Liver (tissue), 7 donors: ENCODE measurements at regions not wholly inside any gene's neighbourhood (a gene's known extent, or its start where the extent isn't known, plus 50 kb on each side); places are given as distances from the start of the nearest gene placed in this dataset.
A peak's percentile ranks its signal among the peaks of the same experiment; 100 is the strongest.

ENCODE experiments used
- DNase-seq: peaks from one replicate; pipeline ENCODE4 v3.0.0-alpha.2; 2017; ENCODE audit warnings: low spot score
- H3K27ac ChIP-seq, 2 donors: one replicate each; pipeline ENCODE4 v1.7.0; 2013; ENCODE audit warnings: inconsistent platforms in 2 of 2, low read length in 2 of 2, control low read depth in 1 of 2, low read depth in 1 of 2, mild to moderate bottlenecking in 1 of 2
- H3K27me3 ChIP-seq, 4 donors: one replicate each; pipeline versions ENCODE4 v1.6.1 to v1.7.0; 2013; ENCODE audit warnings: low read length in 3 of 4, inconsistent platforms in 1 of 4, mild to moderate bottlenecking in 1 of 4, moderate library complexity in 1 of 4; ENCODE audit not compliant: control insufficient read depth in 4 of 4, insufficient read depth in 4 of 4
- H3K36me3 ChIP-seq, 4 donors: one replicate each; pipeline versions ENCODE4 v1.6.1 to v1.7.0; 2013; ENCODE audit warnings: low read length in 3 of 4, mild to moderate bottlenecking in 3 of 4, low read depth in 1 of 4, moderate library complexity in 1 of 4; ENCODE audit not compliant: control insufficient read depth in 4 of 4, insufficient read depth in 3 of 4
- H3K4me1 ChIP-seq, 4 donors: one replicate each; pipeline versions ENCODE4 v1.6.1 to v1.7.0; 2013; ENCODE audit warnings: low read length in 3 of 4, mild to moderate bottlenecking in 3 of 4, moderate library complexity in 1 of 4; ENCODE audit not compliant: control insufficient read depth in 4 of 4, insufficient read depth in 4 of 4
- H3K4me3 ChIP-seq, 3 donors: one replicate each; pipeline versions ENCODE4 v1.6.1 to v1.7.0; 2013; ENCODE audit warnings: low read length in 3 of 3, control low read depth in 1 of 3, low read depth in 1 of 3, mild to moderate bottlenecking in 1 of 3
- H3K9ac ChIP-seq, 2 donors: one replicate each; pipeline ENCODE4 v1.7.0; 2013; ENCODE audit warnings: low read length in 2 of 2, mild to moderate bottlenecking in 2 of 2, moderate library complexity in 2 of 2, control low read depth in 1 of 2, low read depth in 1 of 2
- H3K9me3 ChIP-seq, 4 donors: one replicate each; pipeline versions ENCODE4 v1.6.1 to v1.7.0; 2013; ENCODE audit warnings: low read length in 3 of 4; ENCODE audit not compliant: control insufficient read depth in 4 of 4
- EGR1 ChIP-seq, 2 donors: IDR thresholded peaks; 2 replicates each; pipeline ENCODE4 v1.6.1; 2016 to 2018; ENCODE audit warnings: antibody characterized with exemption in 2 of 2, low read depth in 2 of 2
- FOXA1 ChIP-seq: IDR thresholded peaks from 2 replicates; pipeline ENCODE4 v1.6.1; 2016; ENCODE audit warnings: antibody characterized with exemption
- FOXA2 ChIP-seq: IDR thresholded peaks from 2 replicates; pipeline ENCODE4 v1.6.1; 2016; ENCODE audit warnings: antibody characterized with exemption
- GABPA ChIP-seq, 2 donors: IDR thresholded peaks in 1 of 2; conservative IDR thresholded peaks in 1 of 2; 2 replicates each; pipeline ENCODE4 v1.6.1; 2016; ENCODE audit warnings: antibody characterized with exemption in 2 of 2, mild to moderate bottlenecking in 1 of 2, moderate library complexity in 1 of 2
- HNF4A ChIP-seq, 2 donors: conservative IDR thresholded peaks; 2 replicates each; pipeline ENCODE4 v1.6.1; 2016; ENCODE audit warnings: antibody characterized with exemption in 2 of 2, mild to moderate bottlenecking in 2 of 2
- HNF4G ChIP-seq: IDR thresholded peaks from 2 replicates; pipeline ENCODE4 v1.6.1; 2016; ENCODE audit warnings: antibody characterized with exemption
- JUND ChIP-seq, 2 donors: IDR thresholded peaks; 2 replicates each; pipeline ENCODE4 v1.6.1; 2016; ENCODE audit warnings: antibody characterized with exemption in 2 of 2
- NR2F2 ChIP-seq: IDR thresholded peaks from 2 replicates; pipeline ENCODE4 v1.6.1; 2016; ENCODE audit warnings: antibody characterized with exemption
- RAD21 ChIP-seq, 2 donors: IDR thresholded peaks; 2 replicates each; pipeline ENCODE4 v1.6.1; 2016; ENCODE audit warnings: antibody characterized with exemption in 2 of 2, mild to moderate bottlenecking in 2 of 2
- REST ChIP-seq: IDR thresholded peaks from 2 replicates; pipeline ENCODE4 v1.6.1; 2016; ENCODE audit warnings: antibody characterized with exemption, mild to moderate bottlenecking
- RXRA ChIP-seq, 2 donors: IDR thresholded peaks; 2 replicates each; pipeline ENCODE4 v1.6.1; 2017 to 2018; ENCODE audit warnings: antibody characterized with exemption in 2 of 2, mild to moderate bottlenecking in 1 of 2
- SP1 ChIP-seq: IDR thresholded peaks from 2 replicates; pipeline ENCODE4 v1.6.1; 2018; ENCODE audit warnings: antibody characterized with exemption, mild to moderate bottlenecking
- TAF1 ChIP-seq: conservative IDR thresholded peaks from 2 replicates; pipeline ENCODE4 v1.6.1; 2016; ENCODE audit warnings: antibody characterized with exemption, mild to moderate bottlenecking
- YY1 ChIP-seq: IDR thresholded peaks from 2 replicates; pipeline ENCODE4 v1.6.1; 2016; ENCODE audit warnings: antibody characterized with exemption, mild to moderate bottlenecking
- ZBTB33 ChIP-seq: IDR thresholded peaks from 2 replicates; pipeline ENCODE4 v1.6.1; 2016; ENCODE audit warnings: antibody characterized with exemption
- WGBS: extraction: QIAGEN DNeasy Blood & Tissue Kit; methylation state at CpG from one replicate; pipeline ENCODE4 v1.1.7; 2013; 5-methylcytosine and 5-hydroxymethylcytosine counted together
- TF ChIP-seq, protein P1 (sequence below): IDR thresholded peaks from 2 replicates; pipeline ENCODE4 v1.6.1; 2016; ENCODE audit warnings: antibody characterized with exemption
- TF ChIP-seq, protein P2 (sequence below): IDR thresholded peaks from 2 replicates; pipeline ENCODE4 v1.6.1; 2016; ENCODE audit warnings: antibody characterized with exemption
- donor health status: healthy.
- donor health status: healthy.
- donor health status: healthy.
- donor health status: healthy.

GRCh38 chr1:213733705-213734104, 254.1 kb upstream of the PROX1 start:
- H3K27ac ChIP-seq, result peak overlapping the region in 1 of 2 donors; percentile 46
- H3K27me3 ChIP-seq, result no peaks in the 10 kb centered on the region
- 45% methylated on average over 1 of the region's 1 CpG for WGBS
- TF ChIP-seq ZBTB33 (peak; percentile 39), RAD21 (IDR thresholded peaks at IDR 0.05) (peak; percentile 56 to 57), GABPA (IDR thresholded peaks at IDR 0.05 in 1 of 2, conservative IDR thresholded peaks at IDR 0.05 in 1 of 2) (no peak), EGR1 (IDR thresholded peaks at IDR 0.05; ENCODE audit: low read depth in 2 of 2) (peak in 1 of 2 donors; percentile 12), REST (peak; percentile 55), RXRA (IDR thresholded peaks at IDR 0.05) (peak; percentile 68 to 82), TAF1 (no peak), NR2F2 (no peak), SP1 (peak; percentile 55), FOXA2 (peak; percentile 45), HNF4A (conservative IDR thresholded peaks at IDR 0.05) (peak; percentile 70 to 77), JUND (IDR thresholded peaks at IDR 0.05) (peak in 1 of 2 donors; percentile 67), YY1 (peak; percentile 84), FOXA1 (peak; percentile 36)
- TF ChIP-seq, protein P1, sequence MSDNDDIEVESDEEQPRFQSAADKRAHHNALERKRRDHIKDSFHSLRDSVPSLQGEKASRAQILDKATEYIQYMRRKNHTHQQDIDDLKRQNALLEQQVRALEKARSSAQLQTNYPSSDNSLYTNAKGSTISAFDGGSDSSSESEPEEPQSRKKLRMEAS, result peak; percentile 61
- H3K9ac ChIP-seq, result no peak overlapping the region
- H3K4me3 ChIP-seq, result no peak overlapping the region
- H3K9me3 ChIP-seq, result no peaks in the 10 kb centered on the region
- no peak for DNase-seq
- H3K4me1 ChIP-seq, result peaks cover 4 to 35% (median 26%) of the 10 kb centered on the region in 4 donors
- no peaks in the 10 kb centered on the region for H3K36me3 ChIP-seq

- Histone ChIP-seq H3K9ac (no peak overlapping the region), H3K9me3 (no peaks in the 10 kb centered on the region), H3K4me1 (peaks cover 4 to 31% (median 21%) of the 10 kb centered on the region in 4 donors), H3K4me3 (no peak overlapping the region), H3K27ac (peak overlapping the region; percentile 68 to 77), H3K36me3 (no peaks in the 10 kb centered on the region), H3K27me3 (no peaks in the 10 kb centered on the region)
- DNase-seq, result no peak
- 37% methylated on average over 2 of the region's 2 CpGs for WGBS
- TF ChIP-seq GABPA (IDR thresholded peaks at IDR 0.05 in 1 of 2, conservative IDR thresholded peaks at IDR 0.05 in 1 of 2), result no peak
- TF ChIP-seq RXRA (IDR thresholded peaks at IDR 0.05), result peak; percentile 94 to 97
- peak; percentile 90 for TF ChIP-seq YY1
- TF ChIP-seq, protein P1, result peak; percentile 89
- TF ChIP-seq NR2F2, result peak; percentile 35
- peak; percentile 79 for TF ChIP-seq ZBTB33
- peak; percentile 74 for TF ChIP-seq FOXA2
- peak; percentile 36 for TF ChIP-seq HNF4G
- TF ChIP-seq TAF1, result no peak
- TF ChIP-seq RAD21 (IDR thresholded peaks at IDR 0.05), result peak; percentile 59 to 71
- TF ChIP-seq, protein P2, sequence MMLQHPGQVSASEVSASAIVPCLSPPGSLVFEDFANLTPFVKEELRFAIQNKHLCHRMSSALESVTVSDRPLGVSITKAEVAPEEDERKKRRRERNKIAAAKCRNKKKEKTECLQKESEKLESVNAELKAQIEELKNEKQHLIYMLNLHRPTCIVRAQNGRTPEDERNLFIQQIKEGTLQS, result peak; percentile 16
- peak in 1 of 2 donors; percentile 80 for TF ChIP-seq JUND (IDR thresholded peaks at IDR 0.05)
- TF ChIP-seq HNF4A (conservative IDR thresholded peaks at IDR 0.05), result peak; percentile 84 to 89
- TF ChIP-seq FOXA1, result peak; percentile 45
- TF ChIP-seq REST, result peak; percentile 82
Measured at GRCh38 chr1:213737398-213738035, 250.3 kb upstream of the PROX1 start.
